PC-9 (cell line): ENCODE measurements at regions not wholly inside any gene's neighbourhood (a gene's known extent, or its start where the extent isn't known, plus 50 kb on each side); places are given as distances from the start of the nearest gene placed in this dataset.

Experiments used
- BruUV-seq: library from RNA; stranded (reverse); fragments of 400-500 nt; replicated peaks from 2 replicates; lab custom pipeline; 2021; lab: Mats Ljungman, UMichigan
- CTCF ChIA-PET: fragments of 300-600 bp; sonication (Branson Sonifier 250); formaldehyde crosslinking; loops from one replicate; lab custom pipeline; 2022; ENCODE audit warnings: antibody characterized with exemption; lab: Charles Lee
- POLR2A ChIA-PET: fragments of 300-600 bp; sonication (Branson Sonifier 250); formaldehyde crosslinking; loops from one replicate; lab custom pipeline; 2022; ENCODE audit warnings: antibody characterized with exemption; ENCODE audit not compliant: unreplicated experiment; lab: Charles Lee
- DNase-seq, 2 experiments: peaks; one replicate each; pipeline versions ENCODE4 v3.0.0 to v3.0.0-alpha.2; 2015 to 2022; ENCODE audit warnings: mixed read lengths in 1 of 2
- H2AFZ ChIP-seq: fragments of 200-600 bp; sonication (generic); 2 replicates; pipeline ENCODE4 v1.8.1; 2017; ENCODE audit warnings: antibody characterized with exemption
- H3F3A ChIP-seq: fragments of 200-600 bp; sonication (generic); 2 replicates; pipeline ENCODE4 v1.8.1; 2017; ENCODE audit warnings: antibody characterized with exemption, mild to moderate bottlenecking, low read depth; ENCODE audit not compliant: insufficient read depth
- H3K27ac ChIP-seq: fragments of 200-600 bp; sonication (generic); 2 replicates; pipeline ENCODE4 v1.6.1; 2016; ENCODE audit warnings: mixed run types
- H3K27me3 ChIP-seq: fragments of 200-600 bp; sonication (generic); 2 replicates; pipeline ENCODE4 v1.6.1; 2016; ENCODE audit warnings: low read depth, mixed run types; ENCODE audit not compliant: insufficient read depth
- H3K36me3 ChIP-seq: fragments of 200-600 bp; sonication (generic); 2 replicates; pipeline ENCODE4 v1.6.1; 2016; ENCODE audit warnings: low read depth, mixed run types
- H3K4me1 ChIP-seq: fragments of 200-600 bp; sonication (generic); replicated peaks from 2 replicates; pipeline ENCODE4 v1.6.1; 2016; ENCODE audit warnings: mixed run types; ENCODE audit not compliant: insufficient read depth
- H3K4me2 ChIP-seq: fragments of 200-600 bp; sonication (generic); 2 replicates; pipeline ENCODE4 v1.6.1; 2017; ENCODE audit warnings: mixed run types
- H3K4me3 ChIP-seq: fragments of 200-600 bp; sonication (generic); 2 replicates; pipeline ENCODE4 v1.6.1; 2016; ENCODE audit warnings: mixed run types
- H3K79me2 ChIP-seq: fragments of 200-600 bp; sonication (generic); 2 replicates; pipeline ENCODE4 v1.6.1; 2017; ENCODE audit warnings: low read depth, mixed run types
- H3K9me2 ChIP-seq: fragments of 200-600 bp; sonication (generic); 2 replicates; pipeline ENCODE4 v1.8.1; 2017; ENCODE audit warnings: mild to moderate bottlenecking; ENCODE audit not compliant: insufficient read depth
- H3K9me3 ChIP-seq: fragments of 200-600 bp; sonication (generic); 2 replicates; pipeline ENCODE4 v1.8.1; 2016; ENCODE audit warnings: low read depth; ENCODE audit not compliant: insufficient read depth
- H4K20me1 ChIP-seq: fragments of 200-600 bp; sonication (generic); 2 replicates; pipeline ENCODE4 v1.8.1; 2017; ENCODE audit not compliant: insufficient read depth
- CTCF ChIP-seq: fragments of 200-600 bp; sonication (generic); conservative IDR thresholded peaks from 2 replicates; pipeline ENCODE4 v1.6.1; 2017; ENCODE audit warnings: mixed run types, antibody characterized with exemption, mild to moderate bottlenecking, moderate library complexity
- EZH2 ChIP-seq: fragments of 200-600 bp; sonication (generic); IDR thresholded peaks from 2 replicates; pipeline ENCODE4 v1.8.0; 2017; ENCODE audit warnings: antibody characterized with exemption, low read depth
- intact Hi-C: fragments of 100-400 bp; cut with micrococcal nuclease; formaldehyde crosslinking; loops from one replicate; pipeline ENCODE4 v1.10.0; 2022; ENCODE audit not compliant: unreplicated experiment

GRCh38 chr20:6908673-6909072 is 141.2 kb downstream of the BMP2 start:
- Histone ChIP-seq H3K27me3 (no peaks in the 10 kb centered on the region), H3K9me3 (no peaks in the 10 kb centered on the region), H3F3A (no peaks in the 10 kb centered on the region), H3K27ac (no peak overlapping the region), H3K4me3 (no peak overlapping the region), H3K4me1 (no peaks in the 10 kb centered on the region), H2AFZ (no peak overlapping the region), H3K9me2 (no peaks in the 10 kb centered on the region), H3K79me2 (no peaks in the 10 kb centered on the region), H4K20me1 (no peaks in the 10 kb centered on the region), H3K36me3 (no peaks in the 10 kb centered on the region), H3K4me2 (no peak overlapping the region)
- no peak for DNase-seq
- POLR2A ChIA-PET: no interaction called here
- no TSS peak for BruUV-seq
- no peak for TF ChIP-seq EZH2
- no peak for TF ChIP-seq CTCF
- intact Hi-C loops: no loop called here
- CTCF ChIA-PET: no interaction called here

- no peaks in the 10 kb centered on the region for H3F3A ChIP-seq
- no peaks in the 10 kb centered on the region for H3K9me3 ChIP-seq
- no peaks in the 10 kb centered on the region for H3K79me2 ChIP-seq
- ChIA-PET POLR2A (no interaction called here), CTCF (no interaction called here)
- intact Hi-C loops: no loop called here
- no peak for TF ChIP-seq CTCF
- TF ChIP-seq EZH2: no peak
- BruUV-seq: no TSS peak
- no peak overlapping the region for H2AFZ ChIP-seq
- H3K36me3 ChIP-seq: no peaks in the 10 kb centered on the region
- H3K9me2 ChIP-seq: no peaks in the 10 kb centered on the region
- H3K27ac ChIP-seq: no peak overlapping the region
- DNase-seq: no peak
- H3K4me3 ChIP-seq: no peak overlapping the region
- H3K4me1 ChIP-seq: no peaks in the 10 kb centered on the region
- no peak overlapping the region for H3K4me2 ChIP-seq
- H3K27me3 ChIP-seq: no peaks in the 10 kb centered on the region
- H4K20me1 ChIP-seq: no peaks in the 10 kb centered on the region
Observed at GRCh38 chr20:6909608-6910007, 142.1 kb downstream of the BMP2 start.

GRCh38 chr20:6914986-6915385 is 147.5 kb downstream of the BMP2 start:
- Histone ChIP-seq H3K9me3 (no peaks in the 10 kb centered on the region), H3K9me2 (no peaks in the 10 kb centered on the region), H3K36me3 (no peaks in the 10 kb centered on the region), H4K20me1 (no peaks in the 10 kb centered on the region), H3K4me1 (no peaks in the 10 kb centered on the region), H3K79me2 (no peaks in the 10 kb centered on the region), H3K27ac (no peak overlapping the region), H3K27me3 (0 out of 2 replicates have a peak, but pooled peaks cover 7% of the 10 kb centered on the region), H3K4me2 (no peak overlapping the region), H3K4me3 (no peak overlapping the region), H2AFZ (no peak overlapping the region), H3F3A (no peaks in the 10 kb centered on the region)
- no TSS peak for BruUV-seq
- intact Hi-C loops: no loop called here
- DNase-seq: no peak
- POLR2A ChIA-PET: no interaction called here
- TF ChIP-seq CTCF (no peak), EZH2 (no peak)
- CTCF ChIA-PET: no interaction called here
